A549 (cell line): ENCODE measurements at regions not wholly inside any gene's neighbourhood (a gene's known extent, or its start where the extent isn't known, plus 50 kb on each side); places are given as distances from the start of the nearest gene placed in this dataset.

Source experiments
- ATAC-seq, 2 experiments: fragments of 200-7000 bp in 1 of 2; fragments of >200 bp in 1 of 2; cut with Nextera tagmentation in 1 of 2; cut with Tn5 transposase in 1 of 2; 3 replicates each; pipeline versions ENCODE4 v1.8.0 to v1.9.1; 2018 to 2020; ENCODE audit warnings: mild to moderate bottlenecking in 1 of 2, moderate library complexity in 1 of 2
- CTCF ChIA-PET: fragments of 300-600 bp; sonication (Branson Sonifier 250); formaldehyde crosslinking; extraction: SDS; loops from one replicate; lab custom pipeline; 2021; ENCODE audit warnings: antibody characterized with exemption, inconsistent platforms; lab: Yijun Ruan, JAX
- POLR2A ChIA-PET: fragments of 350-600 bp; formaldehyde crosslinking; extraction: SDS; loops from one replicate; lab custom pipeline; 2021; ENCODE audit warnings: antibody characterized with exemption, inconsistent platforms; lab: Yijun Ruan, JAX
- DNase-seq, 2 experiments: peaks; one replicate each; pipeline versions ENCODE4 v3.0.0 to v3.0.0-alpha.2; 2011 to 2016; ENCODE audit warnings: low read depth in 1 of 2, low spot score in 1 of 2
- FAIRE-seq: peaks from 2 replicates; lab custom pipeline; 2011; peaks lifted over from hg19 to GRCh38; lab: Jason Lieb, UNC
- H3K27ac ChIP-seq, 2 experiments: fragments of >200 bp; sonication (Bioruptor Twin); formaldehyde crosslinking; 3 replicates each; pipeline ENCODE4 v1.5.1; 2016 to 2017
- H3K4me1 ChIP-seq: fragments of >200 bp; sonication (Bioruptor Twin); formaldehyde crosslinking; 3 replicates; pipeline ENCODE4 v1.6.1; 2016
- H3K4me2 ChIP-seq: fragments of >200 bp; sonication (Bioruptor Twin); formaldehyde crosslinking; 3 replicates; pipeline ENCODE4 v1.6.1; 2016
- H3K4me3 ChIP-seq: fragments of >200 bp; sonication (Bioruptor Twin); formaldehyde crosslinking; 3 replicates; pipeline ENCODE4 v1.5.1; 2016
- H3K9me3 ChIP-seq: fragments of >200 bp; sonication (Bioruptor Twin); formaldehyde crosslinking; 3 replicates; pipeline ENCODE4 v1.6.1; 2016
- CBX2 ChIP-seq: fragments of 200-600 bp; sonication (generic); IDR thresholded peaks from 2 replicates; pipeline ENCODE4 v1.6.1; 2016; ENCODE audit warnings: low read depth, mild to moderate bottlenecking, borderline replicate concordance
- CHD4 ChIP-seq: fragments of 200-600 bp; sonication (generic); IDR thresholded peaks from 2 replicates; pipeline ENCODE4 v1.6.1; 2016; ENCODE audit warnings: antibody characterized with exemption, mild to moderate bottlenecking, borderline replicate concordance
- EHF ChIP-seq: fragments of 250-450 bp; sonication (Bioruptor Pico); IDR thresholded peaks from 2 replicates; pipeline ENCODE4 v1.5.0; 2020; ENCODE audit warnings: mild to moderate bottlenecking
- ESRRA ChIP-seq: fragments of 150-350 bp; IDR thresholded peaks from 2 replicates; pipeline ENCODE4 v1.6.1; 2014; ENCODE audit warnings: mild to moderate bottlenecking, low read length, borderline replicate concordance
- FOXS1 ChIP-seq: fragments of 250-450 bp; sonication (Bioruptor Pico); IDR thresholded peaks from 2 replicates; pipeline ENCODE4 v1.5.0; 2020; ENCODE audit warnings: mild to moderate bottlenecking, moderate library complexity
- HEYL ChIP-seq: fragments of 250-450 bp; sonication (Bioruptor Pico); IDR thresholded peaks from 2 replicates; pipeline ENCODE4 v1.8.0; 2021; ENCODE audit warnings: mild to moderate bottlenecking, moderate library complexity
- HOXB13 ChIP-seq: fragments of 250-450 bp; sonication (Bioruptor Pico); IDR thresholded peaks from 2 replicates; pipeline ENCODE4 v1.5.0; 2020; ENCODE audit warnings: low read depth, mild to moderate bottlenecking, moderate library complexity
- JUN ChIP-seq, 2 experiments: fragments of >200 bp; sonication (Bioruptor Twin); formaldehyde crosslinking; IDR thresholded peaks; 2 replicates in 1 of 2; 3 replicates in 1 of 2; pipeline ENCODE4 v1.6.1; 2016 to 2017
- KDM5A ChIP-seq: fragments of 200-600 bp; sonication (generic); IDR thresholded peaks from 2 replicates; pipeline ENCODE4 v1.6.1; 2016; ENCODE audit warnings: antibody characterized with exemption, mild to moderate bottlenecking
- MYC ChIP-seq: IDR thresholded peaks from 2 replicates; pipeline ENCODE4 v1.6.1; 2012; ENCODE audit warnings: mild to moderate bottlenecking, inconsistent platforms, low read length, improper control_type of control experiment, borderline replicate concordance
- NFE2L2 ChIP-seq: fragments of 150-350 bp; conservative IDR thresholded peaks from 2 replicates; pipeline ENCODE4 v1.6.1; 2014; ENCODE audit warnings: low read length
- NPAS2 ChIP-seq: fragments of 250-450 bp; sonication (Bioruptor Pico); IDR thresholded peaks from 2 replicates; pipeline ENCODE4 v1.8.0; 2022; ENCODE audit warnings: mild to moderate bottlenecking, moderate library complexity, borderline replicate concordance
- PHF8 ChIP-seq: fragments of 200-600 bp; sonication (generic); IDR thresholded peaks from 2 replicates; pipeline ENCODE4 v1.6.1; 2016; ENCODE audit warnings: low read depth, mild to moderate bottlenecking, antibody characterized with exemption, moderate library complexity, borderline replicate concordance
- POLR2A ChIP-seq: IDR thresholded peaks from 2 replicates; pipeline ENCODE4 v1.6.1; 2012; ENCODE audit warnings: mild to moderate bottlenecking, low read length
- RAD21 ChIP-seq, 2 experiments: fragments of >200 bp in 1 of 2; sonication (Bioruptor Twin) in 1 of 2; formaldehyde crosslinking in 1 of 2; IDR thresholded peaks in 1 of 2; conservative IDR thresholded peaks in 1 of 2; 2 replicates in 1 of 2; 3 replicates in 1 of 2; pipeline ENCODE4 v1.6.1; 2012 to 2018; ENCODE audit warnings: inconsistent platforms in 1 of 2
- RARB ChIP-seq: fragments of 250-450 bp; sonication (Bioruptor Pico); IDR thresholded peaks from 2 replicates; pipeline ENCODE4 v1.8.0; 2021; ENCODE audit warnings: mild to moderate bottlenecking, moderate library complexity
- RCOR1 ChIP-seq: fragments of 150-350 bp; IDR thresholded peaks from 2 replicates; pipeline ENCODE4 v1.6.1; 2014; ENCODE audit warnings: antibody characterized with exemption, low read length, low read depth
- RNF2 ChIP-seq: fragments of 200-600 bp; sonication (generic); IDR thresholded peaks from 2 replicates; pipeline ENCODE4 v1.6.1; 2016; ENCODE audit warnings: low read depth, mild to moderate bottlenecking, antibody characterized with exemption, moderate library complexity, borderline replicate concordance
- SREBF2 ChIP-seq: fragments of 450-650 bp; IDR thresholded peaks from 2 replicates; pipeline ENCODE4 v1.6.1; 2014; ENCODE audit warnings: mild to moderate bottlenecking, moderate library complexity
- TFCP2L1 ChIP-seq: fragments of 250-450 bp; sonication (Bioruptor Pico); IDR thresholded peaks from 2 replicates; pipeline ENCODE4 v1.5.0; 2021; ENCODE audit warnings: mild to moderate bottlenecking
- TP53 ChIP-seq: fragments of 250-450 bp; sonication (Bioruptor Pico); IDR thresholded peaks from 2 replicates; pipeline ENCODE4 v1.5.0; 2021; ENCODE audit warnings: mild to moderate bottlenecking, moderate library complexity
- WGBS: methylation state at CpG from one replicate; pipeline ENCODE4 v1.1.6; 2017; ENCODE audit errors: missing lambda C conversion rate; 5-methylcytosine and 5-hydroxymethylcytosine counted together
- TF ChIP-seq, protein P1 (sequence below): fragments of 250-450 bp; sonication (Bioruptor Pico); IDR thresholded peaks from 2 replicates; pipeline ENCODE4 v1.5.0; 2020; ENCODE audit warnings: low read depth, mild to moderate bottlenecking, moderate library complexity
- TF ChIP-seq, protein P2 (sequence below): fragments of 250-450 bp; sonication (Bioruptor Pico); IDR thresholded peaks from 2 replicates; pipeline ENCODE4 v1.5.0; 2021; ENCODE audit warnings: mild to moderate bottlenecking, moderate library complexity, borderline replicate concordance
- TF ChIP-seq, protein P3 (sequence below): fragments of >200 bp; sonication (Bioruptor Twin); formaldehyde crosslinking; IDR thresholded peaks from 3 replicates; pipeline ENCODE4 v1.6.1; 2016
- TF ChIP-seq, protein P4 (sequence below): fragments of >200 bp; sonication (Bioruptor Twin); formaldehyde crosslinking; IDR thresholded peaks from 3 replicates; pipeline ENCODE4 v1.5.1; 2016

DNA sequence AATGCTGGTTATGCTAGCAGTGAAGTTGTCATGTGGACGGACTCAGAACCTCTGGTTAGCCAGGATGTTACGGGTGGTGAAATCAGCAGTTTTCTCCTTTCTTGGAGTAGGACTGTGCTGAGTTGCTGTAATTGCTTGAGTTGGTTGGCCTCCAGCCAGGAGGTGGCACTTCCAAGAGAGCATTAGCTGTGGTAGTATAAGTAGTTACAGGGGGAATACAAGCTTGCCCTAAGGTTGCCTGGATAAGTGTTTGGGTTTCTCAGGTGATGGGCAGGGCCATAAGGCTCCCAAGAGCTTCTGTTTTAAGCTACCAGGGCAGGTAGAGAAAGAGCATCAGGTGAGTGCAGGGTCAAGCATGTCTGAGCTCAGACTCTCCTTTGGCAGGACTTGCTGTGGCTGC is 103.0 kb downstream of the ZNF518B start:
- Histone ChIP-seq H3K9me3 (no peaks in the 10 kb centered on the region), H3K4me1 (no peaks in the 10 kb centered on the region), H3K4me2 (no peak overlapping the region), H3K27ac (no peak overlapping the region), H3K4me3 (no peak overlapping the region)
- TF ChIP-seq RAD21 (conservative IDR thresholded peaks at IDR 0.05 in 1 of 2, IDR thresholded peaks at IDR 0.05 in 1 of 2) = no peak
- no peak for TF ChIP-seq RARB
- TF ChIP-seq POLR2A = no peak
- TF ChIP-seq, protein P1, sequence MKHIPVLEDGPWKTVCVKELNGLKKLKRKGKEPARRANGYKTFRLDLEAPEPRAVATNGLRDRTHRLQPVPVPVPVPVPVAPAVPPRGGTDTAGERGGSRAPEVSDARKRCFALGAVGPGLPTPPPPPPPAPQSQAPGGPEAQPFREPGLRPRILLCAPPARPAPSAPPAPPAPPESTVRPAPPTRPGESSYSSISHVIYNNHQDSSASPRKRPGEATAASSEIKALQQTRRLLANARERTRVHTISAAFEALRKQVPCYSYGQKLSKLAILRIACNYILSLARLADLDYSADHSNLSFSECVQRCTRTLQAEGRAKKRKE (CRISPR knock-in tag) = no peak
- TF ChIP-seq JUN (IDR thresholded peaks at IDR 0.05) = no peak
- no peak for TF ChIP-seq FOXS1 (CRISPR knock-in tag)
- TF ChIP-seq RCOR1 = no peak
- TF ChIP-seq, protein P2, sequence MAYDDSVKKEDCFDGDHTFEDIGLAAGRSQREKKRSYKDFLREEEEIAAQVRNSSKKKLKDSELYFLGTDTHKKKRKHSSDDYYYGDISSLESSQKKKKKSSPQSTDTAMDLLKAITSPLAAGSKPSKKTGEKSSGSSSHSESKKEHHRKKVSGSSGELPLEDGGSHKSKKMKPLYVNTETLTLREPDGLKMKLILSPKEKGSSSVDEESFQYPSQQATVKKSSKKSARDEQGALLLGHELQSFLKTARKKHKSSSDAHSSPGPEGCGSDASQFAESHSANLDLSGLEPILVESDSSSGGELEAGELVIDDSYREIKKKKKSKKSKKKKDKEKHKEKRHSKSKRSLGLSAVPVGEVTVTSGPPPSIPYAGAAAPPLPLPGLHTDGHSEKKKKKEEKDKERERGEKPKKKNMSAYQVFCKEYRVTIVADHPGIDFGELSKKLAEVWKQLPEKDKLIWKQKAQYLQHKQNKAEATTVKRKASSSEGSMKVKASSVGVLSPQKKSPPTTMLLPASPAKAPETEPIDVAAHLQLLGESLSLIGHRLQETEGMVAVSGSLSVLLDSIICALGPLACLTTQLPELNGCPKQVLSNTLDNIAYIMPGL (CRISPR knock-in tag) = no peak
- no peak for TF ChIP-seq KDM5A
- TF ChIP-seq CBX2 = no peak
- no peak for TF ChIP-seq TP53 (CRISPR knock-in tag)
- TF ChIP-seq PHF8 = no peak
- TF ChIP-seq ESRRA = no peak
- TF ChIP-seq NPAS2 (CRISPR knock-in tag) = no peak
- TF ChIP-seq NFE2L2 = no peak
- TF ChIP-seq CHD4 = no peak
- no peak for TF ChIP-seq TFCP2L1
- TF ChIP-seq HEYL (CRISPR knock-in tag) = no peak
- no peak for TF ChIP-seq RNF2
- TF ChIP-seq EHF = no peak
- no peak for FAIRE-seq
- ChIA-PET CTCF (no interaction called here), POLR2A (no interaction called here)
- ATAC-seq = no peak
- no peak for DNase-seq
- 31% methylated on average over 2 of the region's 2 CpGs for whole genome bisulfite sequencing

DNA sequence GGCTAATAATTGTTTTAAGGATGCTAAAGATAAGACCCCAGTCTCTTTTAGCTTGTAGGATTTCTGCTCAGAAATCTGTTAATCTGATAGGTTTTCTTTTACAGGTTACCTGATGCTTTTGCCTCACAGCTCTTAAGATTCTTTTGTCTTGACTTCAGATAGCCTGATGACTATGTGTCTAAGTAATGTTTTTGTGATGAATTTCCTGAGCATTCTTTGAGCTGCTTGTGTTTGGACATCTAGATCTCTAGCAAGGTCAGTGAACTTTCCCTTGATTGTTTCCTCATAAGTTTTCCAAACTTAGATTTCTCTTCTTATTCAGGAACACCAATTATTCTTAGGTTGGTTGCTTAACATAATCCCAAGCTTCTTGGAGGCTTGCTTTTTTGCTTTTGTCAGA is 104.1 kb downstream of the ZNF518B start:
- CTCF ChIA-PET = no interaction called here
- Histone ChIP-seq H3K4me2 (no peak overlapping the region), H3K4me1 (no peaks in the 10 kb centered on the region), H3K4me3 (no peak overlapping the region), H3K9me3 (no peaks in the 10 kb centered on the region), H3K27ac (no peak overlapping the region)
- TF ChIP-seq MYC = no peak
- no peak for TF ChIP-seq HOXB13 (CRISPR knock-in tag)
- TF ChIP-seq, protein P3, sequence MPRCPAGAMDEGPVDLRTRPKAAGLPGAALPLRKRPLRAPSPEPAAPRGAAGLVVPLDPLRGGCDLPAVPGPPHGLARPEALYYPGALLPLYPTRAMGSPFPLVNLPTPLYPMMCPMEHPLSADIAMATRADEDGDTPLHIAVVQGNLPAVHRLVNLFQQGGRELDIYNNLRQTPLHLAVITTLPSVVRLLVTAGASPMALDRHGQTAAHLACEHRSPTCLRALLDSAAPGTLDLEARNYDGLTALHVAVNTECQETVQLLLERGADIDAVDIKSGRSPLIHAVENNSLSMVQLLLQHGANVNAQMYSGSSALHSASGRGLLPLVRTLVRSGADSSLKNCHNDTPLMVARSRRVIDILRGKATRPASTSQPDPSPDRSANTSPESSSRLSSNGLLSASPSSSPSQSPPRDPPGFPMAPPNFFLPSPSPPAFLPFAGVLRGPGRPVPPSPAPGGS = no peak
- TF ChIP-seq KDM5A = no peak
- no peak for ATAC-seq
- FAIRE-seq = no peak
- POLR2A ChIA-PET = no interaction called here
- DNase-seq = no peak

DNA sequence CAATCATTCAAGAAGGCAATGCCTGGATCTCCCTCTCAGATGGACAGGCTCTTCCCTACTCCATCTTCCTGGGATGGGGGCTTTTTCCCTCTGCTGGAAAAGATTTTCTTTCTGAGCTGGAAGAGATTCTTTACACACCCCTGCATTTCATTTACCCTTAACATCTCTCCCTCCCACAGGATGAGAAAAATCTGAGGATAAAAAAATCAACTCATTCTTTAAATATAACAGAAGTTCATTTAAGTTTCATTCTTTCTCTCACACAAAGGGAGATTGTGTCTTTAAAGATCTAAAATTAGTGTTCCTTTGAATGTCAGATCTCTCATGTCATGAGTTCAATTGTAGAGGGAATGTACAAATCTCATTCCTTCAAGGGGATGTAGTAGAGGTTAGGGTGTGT is 109.0 kb downstream of the ZNF518B start:
- Histone ChIP-seq H3K4me3 (no peak overlapping the region), H3K4me1 (no peaks in the 10 kb centered on the region), H3K9me3 (no peaks in the 10 kb centered on the region), H3K4me2 (no peak overlapping the region), H3K27ac (no peak overlapping the region)
- ATAC-seq (no peak), FAIRE-seq (no peak), DNase-seq (no peak)
- TF ChIP-seq, protein P4, sequence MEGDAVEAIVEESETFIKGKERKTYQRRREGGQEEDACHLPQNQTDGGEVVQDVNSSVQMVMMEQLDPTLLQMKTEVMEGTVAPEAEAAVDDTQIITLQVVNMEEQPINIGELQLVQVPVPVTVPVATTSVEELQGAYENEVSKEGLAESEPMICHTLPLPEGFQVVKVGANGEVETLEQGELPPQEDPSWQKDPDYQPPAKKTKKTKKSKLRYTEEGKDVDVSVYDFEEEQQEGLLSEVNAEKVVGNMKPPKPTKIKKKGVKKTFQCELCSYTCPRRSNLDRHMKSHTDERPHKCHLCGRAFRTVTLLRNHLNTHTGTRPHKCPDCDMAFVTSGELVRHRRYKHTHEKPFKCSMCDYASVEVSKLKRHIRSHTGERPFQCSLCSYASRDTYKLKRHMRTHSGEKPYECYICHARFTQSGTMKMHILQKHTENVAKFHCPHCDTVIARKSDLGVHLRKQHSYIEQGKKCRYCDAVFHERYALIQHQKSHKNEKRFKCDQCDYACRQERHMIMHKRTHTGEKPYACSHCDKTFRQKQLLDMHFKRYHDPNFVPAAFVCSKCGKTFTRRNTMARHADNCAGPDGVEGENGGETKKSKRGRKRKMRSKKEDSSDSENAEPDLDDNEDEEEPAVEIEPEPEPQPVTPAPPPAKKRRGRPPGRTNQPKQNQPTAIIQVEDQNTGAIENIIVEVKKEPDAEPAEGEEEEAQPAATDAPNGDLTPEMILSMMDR = no peak
- no peak for TF ChIP-seq RAD21 (conservative IDR thresholded peaks at IDR 0.05 in 1 of 2, IDR thresholded peaks at IDR 0.05 in 1 of 2)
- TF ChIP-seq SREBF2 = no peak
- CTCF ChIA-PET = no interaction called here
- POLR2A ChIA-PET = no interaction called here
